HG03097 (cell line): ENCODE measurements at regions not wholly inside any gene's neighbourhood (a gene's known extent, or its start where the extent isn't known, plus 50 kb on each side); places are given as distances from the start of the nearest gene placed in this dataset.

Source experiments
- ATAC-seq: cut with Tn5 transposase; IDR thresholded peaks from one replicate; pipeline ENCODE4 v1.9.1; 2021; ENCODE audit not compliant: unreplicated experiment, low FRiP score

DNA sequence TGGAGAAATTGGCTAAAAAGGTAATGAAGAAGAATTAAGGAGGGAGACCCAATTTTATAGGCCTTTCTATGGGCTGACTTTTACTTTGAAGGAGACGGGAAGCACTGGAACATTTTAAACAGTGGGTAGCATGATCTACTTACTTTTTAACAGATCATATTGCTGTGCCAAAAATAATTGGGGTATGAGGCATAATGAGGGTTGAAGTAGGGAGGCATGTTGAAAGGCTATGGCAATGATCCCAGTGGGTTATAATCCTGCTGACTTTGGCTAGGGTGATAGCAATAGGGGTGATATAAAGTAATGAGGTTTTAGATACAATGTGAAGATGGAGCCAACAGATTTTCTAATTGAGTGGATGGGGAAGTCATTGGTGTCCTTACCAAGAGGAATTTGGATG is 73.2 kb downstream of the GPR37 start:
- ATAC-seq: no peak

DNA sequence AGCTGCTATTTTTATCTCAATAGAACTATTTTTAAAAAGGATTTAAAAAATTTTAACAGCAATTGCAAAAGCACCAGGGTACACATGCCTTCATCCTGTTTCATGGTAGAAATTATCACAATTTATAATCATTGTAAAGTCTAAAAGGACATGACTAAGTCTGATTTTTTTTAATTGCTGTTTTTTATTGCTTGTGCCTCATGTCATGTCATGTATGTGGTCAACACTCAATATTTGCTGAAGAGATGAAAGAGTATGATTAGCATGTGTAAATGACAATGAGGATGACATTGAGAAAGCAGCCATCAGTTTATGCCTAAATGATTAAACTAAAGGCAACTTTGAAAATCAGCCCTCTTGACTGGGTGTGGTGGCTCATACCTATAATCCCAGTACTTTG is 74.8 kb downstream of the GPR37 start:
- ATAC-seq: no peak

DNA sequence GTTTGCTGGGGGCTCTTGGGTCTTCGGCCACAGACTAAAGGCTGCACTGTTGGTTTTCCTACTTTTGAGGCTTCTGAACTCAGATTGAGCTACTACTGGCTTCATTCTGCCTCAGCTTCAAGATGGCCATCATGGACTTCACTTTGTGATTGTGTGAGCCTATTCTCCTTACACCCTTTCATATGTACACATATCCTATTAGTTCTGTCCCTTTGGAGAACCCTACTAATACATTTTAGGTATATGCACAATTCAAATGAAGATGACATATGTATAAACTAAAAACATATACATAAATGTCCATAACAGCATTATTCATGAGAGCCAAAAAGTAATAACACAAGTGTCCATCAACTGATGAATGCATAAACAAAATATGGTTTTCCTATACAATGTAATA is 75.7 kb downstream of the GPR37 start:
- no peak for ATAC-seq

DNA sequence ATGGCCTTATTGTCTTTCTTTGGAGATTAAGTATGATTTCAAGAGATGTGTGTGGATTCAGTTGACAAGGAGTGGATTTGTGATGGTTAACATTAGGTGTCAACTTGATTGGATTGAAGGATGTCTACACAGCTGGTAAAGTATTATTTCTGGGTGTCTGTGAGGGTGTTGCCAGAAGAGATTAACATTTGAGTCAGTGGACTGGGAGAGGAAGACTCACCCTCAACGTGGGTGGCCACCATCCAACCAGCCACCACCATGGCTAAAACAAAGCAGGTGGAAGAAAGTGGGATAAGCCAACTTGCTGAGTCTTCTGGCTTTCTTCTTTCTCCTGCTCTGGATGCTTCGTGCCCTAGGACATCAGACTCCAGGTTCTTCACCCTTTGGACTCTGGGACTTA is 76.1 kb downstream of the GPR37 start:
- ATAC-seq: no peak

DNA sequence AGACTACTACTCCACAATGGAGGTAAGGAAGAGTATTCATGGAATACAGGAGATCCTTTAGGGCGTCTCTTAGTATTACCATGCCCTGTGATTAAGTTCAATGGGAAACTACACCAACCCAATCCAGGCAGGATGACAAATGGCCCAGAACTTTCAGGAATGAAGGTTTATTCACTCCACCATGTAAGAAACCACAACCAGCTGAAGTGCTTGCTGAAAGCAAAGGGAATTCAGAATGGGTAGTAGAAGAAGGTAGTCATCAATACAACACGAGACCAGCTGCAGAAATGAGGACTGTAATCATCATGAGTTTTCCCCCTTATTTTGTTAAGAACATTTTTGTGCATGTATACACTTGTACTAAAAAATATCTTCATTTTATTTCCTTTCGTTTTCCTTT is 76.6 kb downstream of the GPR37 start:
- ATAC-seq: no peak

DNA sequence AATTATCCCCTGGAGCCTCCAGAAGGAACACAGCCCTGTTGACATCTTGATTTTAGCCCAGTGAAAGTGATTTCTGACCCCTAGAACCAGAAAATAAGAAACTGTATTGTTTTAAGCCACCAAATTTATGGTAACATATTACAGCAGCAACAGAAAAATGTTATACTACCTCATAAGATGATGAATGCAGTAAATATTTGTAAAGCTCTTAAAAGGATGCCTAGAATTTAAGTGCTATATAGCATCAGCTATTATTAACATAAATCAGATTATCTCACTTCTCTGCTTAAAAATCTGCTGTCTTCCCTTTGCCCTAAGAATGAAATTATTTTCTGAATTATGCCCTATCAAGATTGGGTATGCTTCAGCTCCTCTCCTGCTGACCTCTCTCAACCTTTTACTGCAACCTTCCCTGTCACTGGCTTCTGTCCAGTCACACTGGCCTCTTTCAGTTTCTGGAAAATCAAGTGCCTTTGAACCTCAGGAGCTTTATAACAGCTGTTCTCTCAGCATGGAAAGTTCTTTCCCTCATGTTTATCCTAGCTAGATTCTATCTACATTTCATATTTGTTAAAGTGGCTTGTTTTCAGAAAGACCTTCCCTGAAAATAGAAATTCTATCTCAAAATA is 78.9 kb downstream of the GPR37 start:
- ATAC-seq: no peak

DNA sequence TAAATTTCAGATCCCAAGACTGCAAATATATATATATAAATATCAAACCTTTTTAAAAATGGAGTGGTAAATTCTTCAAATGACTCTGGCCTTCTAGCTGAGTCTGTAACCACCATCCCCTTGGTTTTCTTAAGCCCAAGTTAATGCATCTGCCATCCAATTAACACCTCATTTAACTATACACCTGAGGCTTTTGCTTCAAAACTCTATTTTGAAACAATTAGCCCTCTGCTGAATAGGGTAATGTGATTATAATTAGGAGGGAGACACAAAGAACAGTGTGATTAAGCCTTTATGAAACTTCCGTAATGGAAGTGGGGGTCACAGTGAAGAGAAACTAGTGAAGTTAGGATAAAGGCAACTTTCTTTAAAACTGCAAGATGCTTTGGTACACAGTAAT is 83.6 kb downstream of the GPR37 start:
- no peak for ATAC-seq

DNA sequence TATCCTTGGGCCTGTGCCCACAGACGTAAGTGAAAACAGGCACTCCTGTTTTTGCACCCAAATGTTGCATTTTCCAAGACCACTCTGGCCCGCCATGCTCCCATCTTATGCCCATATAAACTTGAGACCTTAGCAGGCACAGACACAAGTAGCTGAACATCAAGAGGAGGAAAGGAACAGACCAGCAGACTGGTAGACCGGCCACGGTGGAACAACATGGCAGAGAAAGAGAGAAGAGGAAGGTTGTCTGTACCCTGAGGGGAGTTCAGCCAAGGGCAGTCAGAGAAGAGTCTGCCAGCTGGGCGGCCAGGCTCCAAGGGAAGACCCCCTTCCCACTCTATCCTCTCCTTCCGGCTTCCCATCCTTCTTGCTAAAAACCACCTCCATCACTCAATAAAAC is 85.3 kb downstream of the GPR37 start:
- no peak for ATAC-seq

DNA sequence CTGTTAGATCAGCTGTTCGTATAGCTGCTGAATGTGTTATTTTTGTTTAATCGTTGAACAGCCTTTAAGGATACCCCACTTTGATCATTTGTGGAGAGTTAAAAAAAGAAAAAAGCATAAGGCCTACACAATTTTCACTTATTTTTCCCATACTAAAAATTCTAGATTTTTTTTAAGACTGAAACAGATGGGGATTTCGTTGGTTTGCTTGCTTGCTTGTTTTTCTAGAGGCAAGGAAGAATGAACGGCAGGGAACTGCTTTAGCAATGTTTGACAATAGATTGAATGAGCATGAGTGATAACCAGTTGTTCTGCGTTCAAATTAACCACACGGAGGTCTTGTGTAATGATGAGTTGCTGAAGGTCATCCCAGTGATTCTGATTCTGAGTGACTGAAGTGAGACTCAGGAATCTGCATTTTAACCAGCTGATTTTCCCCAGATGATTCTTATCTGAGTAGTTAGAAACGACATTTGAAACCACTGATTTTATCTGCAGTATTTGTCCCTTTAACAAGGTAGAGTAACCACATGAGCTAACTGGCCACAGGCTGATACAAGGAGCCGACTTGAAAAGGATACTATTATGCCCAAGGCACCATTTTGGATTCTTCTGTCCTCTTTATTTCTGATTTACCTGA is 85.9 kb downstream of the GPR37 start:
- ATAC-seq: no peak

DNA sequence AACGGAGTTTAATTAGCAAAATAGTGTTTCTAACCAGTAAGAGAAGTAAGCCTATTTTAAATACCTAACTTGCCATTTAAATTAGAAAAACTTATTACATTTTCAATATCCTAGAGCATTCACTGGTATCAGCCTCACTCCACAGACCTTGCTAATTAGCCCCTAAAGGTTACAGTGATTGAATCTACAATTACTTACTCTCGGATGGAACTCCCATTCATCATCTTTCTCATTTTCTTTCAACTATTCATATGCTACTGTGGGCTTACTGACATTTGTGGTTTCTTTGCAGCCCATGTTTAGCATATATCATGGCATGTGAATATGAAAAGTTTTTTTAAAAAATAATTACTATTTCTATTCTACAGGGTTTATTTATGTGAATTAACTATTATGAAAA is 86.4 kb downstream of the GPR37 start:
- ATAC-seq: no peak

DNA sequence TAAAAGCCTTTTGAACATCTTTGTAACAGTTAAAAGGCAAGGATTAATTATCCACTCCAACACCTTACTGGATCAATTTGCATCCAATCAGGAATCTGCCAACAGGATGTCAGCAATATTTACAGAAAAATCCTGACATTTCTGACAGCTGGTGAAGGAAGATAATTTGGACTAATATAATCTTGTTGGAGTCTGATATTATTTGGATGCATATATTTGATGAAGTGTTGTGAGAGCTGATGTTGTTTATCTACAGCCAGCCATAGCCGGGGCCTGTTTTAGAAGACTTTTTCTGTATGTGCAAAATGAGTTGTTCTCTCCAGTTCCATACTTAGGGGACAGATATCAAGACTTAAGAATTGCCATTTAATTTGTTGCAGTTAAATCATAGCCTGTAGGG is 91.1 kb downstream of the GPR37 start:
- ATAC-seq: no peak

DNA sequence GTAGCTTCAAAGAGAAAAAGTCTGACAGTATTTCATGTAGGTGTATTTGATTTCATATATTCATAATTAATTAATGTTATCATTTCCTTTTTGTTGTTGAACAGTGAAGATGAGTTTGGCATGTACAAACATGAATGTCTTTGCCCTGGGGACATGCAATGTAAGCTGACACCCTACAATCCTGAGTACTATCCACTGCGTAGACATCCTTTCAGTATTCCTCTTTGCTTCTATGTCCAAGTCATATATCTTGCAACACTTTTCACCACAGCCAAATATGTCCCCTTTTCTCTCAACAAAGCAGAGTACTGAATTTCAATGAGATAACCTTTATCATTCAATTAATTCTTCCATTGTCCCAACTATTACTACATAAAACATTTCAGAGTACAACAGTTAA is 93.6 kb downstream of the GPR37 start:
- no peak for ATAC-seq

DNA sequence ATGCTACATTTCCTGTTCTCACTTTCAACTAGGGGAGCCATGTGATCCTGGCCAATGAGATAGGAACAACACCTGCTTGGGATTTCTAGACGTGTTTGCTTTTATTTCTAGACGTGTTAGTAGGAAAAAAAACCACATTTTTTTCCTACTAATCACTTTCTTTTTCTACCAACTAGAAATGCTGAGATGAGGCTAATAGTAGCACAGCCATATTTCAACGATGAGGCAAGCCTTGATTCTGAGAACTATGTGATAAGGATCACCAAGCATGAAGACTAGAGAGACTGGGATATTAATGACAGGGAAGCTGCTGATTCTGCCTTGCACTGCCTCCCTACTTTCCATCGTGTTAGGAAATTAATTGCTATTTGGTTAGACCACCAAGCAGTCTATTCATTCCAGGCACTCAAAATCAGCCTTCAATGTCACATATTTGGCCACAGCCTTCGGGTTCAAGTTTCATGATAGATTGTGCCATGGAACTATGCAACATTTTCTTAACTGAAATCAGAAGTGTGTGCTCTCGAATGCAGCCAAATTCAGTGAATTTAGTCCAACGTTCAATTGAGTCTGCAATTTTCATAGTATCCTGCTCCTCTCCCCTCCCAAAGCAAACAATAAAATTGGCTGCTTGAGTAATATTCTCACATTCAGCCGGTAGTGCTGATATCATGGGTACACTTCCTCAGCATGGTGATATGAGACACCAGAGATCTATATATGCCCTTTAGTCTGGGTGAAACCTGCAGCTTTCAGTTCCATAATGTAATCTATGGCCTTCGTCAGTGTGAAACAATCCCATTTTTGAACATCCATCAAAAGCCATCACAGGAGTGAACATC is 98.1 kb downstream of the GPR37 start:
- ATAC-seq: no peak

DNA sequence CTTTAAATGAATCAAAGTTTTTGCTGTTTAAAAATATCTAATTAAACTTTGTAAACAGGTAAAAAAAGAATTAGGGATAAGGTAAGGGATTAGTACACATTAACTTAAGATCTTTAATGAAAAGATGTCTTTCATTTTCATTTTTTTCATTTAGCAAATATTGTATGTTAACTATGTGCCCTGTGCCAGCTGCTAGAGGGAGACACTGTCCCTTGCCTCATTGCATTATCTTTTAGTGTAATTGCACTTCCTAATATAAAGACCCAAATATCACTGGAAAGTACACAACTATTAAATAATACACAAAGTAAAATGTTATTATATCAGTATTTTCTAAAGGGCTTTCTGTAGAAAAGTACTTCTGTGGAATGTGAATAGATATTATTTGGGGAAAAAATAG is 102.7 kb downstream of the GPR37 start:
- ATAC-seq: no peak

DNA sequence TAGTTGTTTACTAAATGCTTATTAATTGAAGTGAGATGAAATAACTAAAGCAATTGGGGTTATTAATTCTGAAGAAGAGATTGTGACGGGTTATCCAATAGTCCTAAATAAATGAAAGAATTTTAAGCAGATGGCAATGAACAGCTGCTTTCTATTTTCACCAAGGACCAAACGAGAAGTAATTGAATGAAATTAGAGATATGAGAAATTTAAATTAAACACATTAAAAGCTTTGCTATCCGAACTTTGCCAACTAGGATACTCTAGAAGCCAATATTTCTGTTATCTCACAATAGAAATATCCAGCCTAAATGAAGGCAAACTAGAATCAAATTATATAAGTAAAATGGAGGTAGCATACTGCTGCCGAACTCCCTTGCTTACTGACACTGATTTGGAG is 103.2 kb downstream of the GPR37 start:
- no peak for ATAC-seq

DNA sequence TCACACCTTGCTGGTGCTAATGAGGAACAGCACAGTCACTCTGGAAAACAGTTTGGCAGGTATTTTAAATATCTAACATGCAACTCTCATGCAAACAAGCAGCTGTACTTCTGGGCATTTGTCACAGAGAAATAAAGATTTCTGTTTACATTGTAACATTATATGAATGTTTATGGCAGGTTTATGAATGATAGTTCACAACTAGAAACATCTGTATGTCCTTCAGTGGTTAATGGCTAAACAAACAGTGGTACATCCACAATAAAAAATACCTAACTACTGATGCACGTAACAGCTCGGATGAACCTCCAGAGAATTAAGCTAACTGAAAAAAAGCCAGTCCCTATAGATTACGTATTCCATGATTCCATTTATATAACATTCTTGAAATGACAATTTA is 109.6 kb downstream of the GPR37 start:
- no peak for ATAC-seq

DNA sequence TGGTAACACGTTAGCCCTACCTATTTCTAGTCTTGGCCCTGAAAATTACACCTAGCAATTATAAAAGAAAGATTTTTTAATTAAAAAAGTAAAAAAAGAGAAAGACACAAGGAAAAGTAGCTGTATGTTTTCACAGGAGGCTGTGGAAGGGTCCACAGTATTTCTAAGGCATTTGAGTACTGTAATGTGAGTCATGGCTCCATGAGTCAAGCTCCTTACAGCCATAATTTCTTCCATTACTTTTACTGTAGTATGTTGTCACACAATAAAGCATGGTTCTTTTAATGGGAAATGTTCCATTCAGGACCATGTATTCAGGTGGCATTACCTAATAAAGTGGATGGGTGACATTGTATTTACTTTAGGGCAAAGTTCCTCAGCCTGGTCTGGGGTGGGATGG is 113.4 kb downstream of the GPR37 start:
- ATAC-seq: no peak

DNA sequence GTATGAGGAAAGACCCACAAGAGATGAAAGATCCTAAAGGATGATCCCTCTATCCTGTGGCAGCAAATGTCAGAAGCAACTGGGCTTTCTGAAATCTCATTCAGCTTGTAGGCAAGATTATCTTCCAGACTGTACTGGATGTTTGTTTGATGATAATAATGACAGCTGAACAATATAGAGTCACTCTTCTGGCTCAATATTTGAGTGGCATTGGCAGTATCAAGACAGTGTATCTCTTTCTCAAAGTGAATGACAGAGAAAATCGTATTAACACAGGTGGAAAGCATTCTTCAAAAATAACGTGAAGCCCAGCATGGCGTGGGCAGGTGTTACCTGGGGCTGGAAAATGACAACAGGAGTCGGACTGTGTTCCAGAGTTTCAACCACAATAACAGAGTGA is 114.5 kb downstream of the GPR37 start:
- ATAC-seq: no peak

DNA sequence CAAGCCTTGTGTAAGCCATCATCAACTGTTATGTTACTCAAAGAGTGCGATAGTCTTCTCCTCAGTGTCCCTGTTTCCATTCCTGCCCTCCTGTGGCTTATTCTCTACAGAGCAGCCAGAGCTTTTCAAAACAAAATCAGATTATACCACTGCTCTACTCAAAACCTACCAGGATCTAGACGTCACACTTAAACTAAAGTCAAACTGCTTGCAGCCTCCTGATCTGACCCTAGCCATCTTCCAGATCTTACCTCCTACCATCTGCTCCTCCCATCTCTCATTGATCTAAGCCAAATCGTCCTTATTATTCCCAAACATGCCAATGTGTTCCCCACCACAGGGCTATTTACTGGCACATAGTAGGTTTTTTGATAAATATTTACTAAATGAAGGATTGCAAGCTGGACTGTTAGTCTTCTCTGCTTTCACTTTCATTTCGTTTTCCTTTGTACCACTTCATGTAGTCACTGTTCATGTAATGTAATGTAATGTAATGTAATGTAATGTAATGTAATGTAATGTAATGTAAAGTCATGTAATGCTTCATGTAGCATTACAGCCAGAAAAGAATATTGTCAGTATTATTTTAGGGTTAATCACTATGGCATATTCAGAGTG is 116.1 kb downstream of the GPR37 start:
- no peak for ATAC-seq

DNA sequence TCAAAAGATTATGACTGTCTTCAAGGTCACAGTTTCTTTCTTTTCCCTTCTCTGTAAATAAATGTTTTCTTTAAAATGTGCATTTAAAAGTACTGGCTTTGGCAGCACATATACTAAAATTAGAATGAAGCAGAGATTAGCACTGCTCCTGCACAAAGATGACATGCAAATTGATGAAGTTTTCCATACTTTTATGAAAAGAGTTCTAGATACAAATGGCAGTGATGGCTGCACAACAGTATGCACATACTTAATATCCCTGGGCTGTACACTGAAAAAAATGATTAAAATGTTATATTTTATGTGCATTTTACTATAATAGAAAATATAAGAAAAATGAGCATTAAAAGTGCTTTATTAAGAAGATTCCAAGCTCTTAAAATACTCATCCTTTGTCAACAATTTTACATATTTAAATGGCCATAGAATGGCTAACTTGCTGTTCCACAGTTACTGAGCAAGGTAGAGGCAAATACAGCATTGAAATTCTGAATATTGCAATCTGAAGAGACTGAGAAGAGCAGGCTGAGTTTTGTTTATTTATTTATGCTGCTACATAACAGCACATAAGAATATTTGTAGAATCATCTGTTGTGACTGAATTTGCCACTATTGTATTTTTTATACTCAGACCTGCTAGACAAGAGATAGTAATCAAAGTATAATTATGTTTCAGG is 117.8 kb downstream of the GPR37 start:
- ATAC-seq: no peak

DNA sequence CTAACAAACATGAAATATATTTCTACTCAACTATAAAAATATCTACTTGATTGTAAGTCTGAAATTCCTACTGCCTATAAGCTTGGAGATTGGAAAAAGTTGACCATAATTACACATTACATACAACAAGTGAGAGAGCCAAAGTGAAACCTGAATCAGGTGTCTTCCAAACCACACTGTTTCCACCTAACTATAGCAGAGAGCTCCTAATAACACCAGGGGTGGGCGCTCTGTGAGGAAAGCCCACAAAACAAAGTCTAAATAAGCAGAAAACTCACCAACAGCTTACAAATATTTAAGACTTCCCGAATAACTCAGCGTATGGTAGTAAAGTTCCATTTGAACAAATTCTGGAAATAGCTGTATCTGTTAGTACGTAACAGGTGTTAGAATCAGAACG is 119.9 kb downstream of the GPR37 start:
- no peak for ATAC-seq
